HG02840 (cell line): ENCODE measurements at regions not wholly inside any gene's neighbourhood (a gene's known extent, or its start where the extent isn't known, plus 50 kb on each side); places are given as distances from the start of the nearest gene placed in this dataset.

Experiments used
- ATAC-seq: cut with Tn5 transposase; IDR thresholded peaks from one replicate; pipeline ENCODE4 v1.9.1; 2021; ENCODE audit warnings: mild to moderate bottlenecking, moderate library complexity, moderate number of reproducible peaks; ENCODE audit not compliant: unreplicated experiment, low FRiP score

DNA sequence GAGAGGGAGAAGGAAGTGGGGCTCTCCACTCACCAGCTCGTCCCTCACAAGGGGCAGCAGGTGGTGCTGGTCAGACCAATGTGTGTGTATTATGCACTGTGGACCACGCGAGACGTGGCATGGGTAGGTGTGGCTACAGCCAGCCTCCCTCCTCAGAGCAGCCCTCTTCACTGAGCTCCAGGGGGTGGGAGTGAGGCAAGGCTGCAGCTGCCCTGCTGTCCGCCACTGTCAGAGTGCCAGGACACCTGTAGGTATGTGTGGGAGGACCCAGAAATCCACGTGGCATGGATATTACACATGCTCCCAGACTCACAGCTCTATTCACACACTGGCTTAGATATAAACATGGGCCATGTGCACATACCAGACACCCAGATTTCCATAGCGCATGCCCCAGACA lies 90.3 kb downstream of the VEGFA start:
- ATAC-seq: no peak

DNA sequence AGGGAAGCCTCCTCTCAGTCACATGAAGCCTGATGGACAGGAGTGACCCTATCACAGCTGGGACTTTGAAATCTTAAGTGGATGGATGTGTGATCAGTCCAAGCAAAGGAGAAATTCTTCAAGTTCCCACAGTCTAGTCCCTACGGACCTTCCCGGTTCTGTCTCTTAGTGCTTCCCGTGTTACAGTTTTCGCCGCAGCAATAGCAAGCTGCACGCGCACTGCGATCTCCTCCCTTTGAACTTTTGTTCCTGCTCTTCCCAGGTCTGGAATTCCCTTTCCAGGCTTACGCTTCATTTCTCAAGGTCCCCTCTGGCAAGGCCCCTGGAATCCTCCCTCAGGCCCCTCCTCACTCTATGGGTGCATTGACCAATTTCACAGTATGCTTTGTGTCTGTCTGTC lies 89.2 kb downstream of the VEGFA start:
- no peak for ATAC-seq

DNA sequence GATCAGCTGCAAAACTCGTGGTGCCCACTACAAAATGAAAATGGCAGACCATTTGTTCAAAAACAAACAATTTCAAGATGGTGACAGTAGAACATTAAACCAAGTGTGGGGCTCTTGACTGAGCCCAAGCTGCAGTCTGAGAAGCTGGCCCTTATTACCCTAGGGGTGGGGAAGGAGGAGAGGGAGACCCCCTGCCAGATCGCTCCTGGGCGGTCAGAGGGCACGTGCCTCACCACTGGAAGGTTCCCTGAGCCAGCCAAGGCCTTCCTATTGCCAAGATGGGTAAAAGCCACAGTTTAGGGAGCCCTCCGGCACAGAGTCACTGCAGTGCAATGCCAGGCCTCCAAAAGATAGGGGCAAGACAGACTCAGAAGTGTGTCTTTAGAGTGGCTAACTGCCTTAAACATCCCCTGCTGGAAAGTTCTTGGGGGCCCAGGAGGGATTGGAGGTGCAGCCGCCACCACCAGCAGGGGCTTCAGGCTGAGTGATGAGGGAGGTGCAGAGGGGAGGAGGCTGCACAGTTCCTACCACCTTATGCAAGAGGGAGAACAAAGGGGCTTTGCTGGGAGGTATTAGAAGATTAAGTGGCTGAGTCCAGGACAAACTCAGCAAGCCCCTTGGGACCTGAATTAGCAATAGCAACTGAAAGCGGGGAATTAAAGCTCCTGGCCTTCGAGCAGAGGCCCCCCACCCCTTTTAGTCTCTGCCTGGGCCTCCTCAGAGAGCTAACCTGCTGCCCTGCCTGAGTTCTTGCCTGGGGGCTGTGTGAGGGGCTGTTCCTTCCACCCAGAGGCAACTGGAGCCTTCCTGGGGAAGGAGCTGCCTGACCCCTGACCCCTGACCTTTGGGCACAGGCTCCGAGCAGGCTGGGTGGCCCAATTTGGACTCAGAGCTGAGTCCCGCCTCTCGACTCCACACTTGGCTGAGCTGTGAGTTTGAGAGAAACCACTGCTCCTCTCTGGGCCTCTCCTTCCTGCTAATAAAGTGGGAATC lies 88.4 kb downstream of the VEGFA start:
- ATAC-seq: no peak

DNA sequence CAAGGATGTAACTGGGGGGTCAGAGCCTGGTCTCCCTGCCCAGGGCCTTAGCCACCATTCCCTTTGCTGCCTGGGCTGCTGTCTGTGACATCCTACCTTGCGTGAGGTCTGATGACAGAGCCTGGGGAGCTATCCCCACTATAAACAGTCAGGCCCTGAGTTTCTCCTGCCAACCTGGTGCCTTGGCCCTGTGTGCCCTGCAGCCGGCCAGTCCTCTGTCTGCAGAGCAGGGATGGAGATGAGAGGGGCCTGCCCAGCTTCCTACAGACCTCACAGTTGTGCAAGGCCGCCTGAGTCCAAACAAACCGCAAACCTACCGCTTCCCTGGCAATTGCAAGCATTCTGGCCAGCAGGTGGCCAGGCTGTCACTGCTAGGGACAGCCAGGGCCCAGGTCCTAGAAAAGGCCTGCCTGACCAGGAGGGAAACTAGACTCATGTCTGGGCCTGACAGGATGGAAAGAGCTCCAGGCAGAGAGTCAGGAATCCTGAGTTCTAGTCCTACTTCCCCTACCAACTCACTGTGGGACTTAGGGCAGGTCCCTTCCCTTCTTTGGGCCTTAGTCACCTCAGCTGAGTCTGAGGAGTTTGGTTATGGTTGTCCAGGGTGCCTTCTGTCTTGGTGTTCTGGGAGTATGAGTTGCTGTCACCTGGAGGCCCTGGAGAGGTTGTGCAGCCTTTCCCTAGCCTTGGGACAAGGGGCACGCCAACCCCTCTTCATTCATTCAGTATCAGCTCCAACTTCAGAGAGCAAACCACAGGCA lies 86.2 kb downstream of the VEGFA start:
- ATAC-seq: no peak

DNA sequence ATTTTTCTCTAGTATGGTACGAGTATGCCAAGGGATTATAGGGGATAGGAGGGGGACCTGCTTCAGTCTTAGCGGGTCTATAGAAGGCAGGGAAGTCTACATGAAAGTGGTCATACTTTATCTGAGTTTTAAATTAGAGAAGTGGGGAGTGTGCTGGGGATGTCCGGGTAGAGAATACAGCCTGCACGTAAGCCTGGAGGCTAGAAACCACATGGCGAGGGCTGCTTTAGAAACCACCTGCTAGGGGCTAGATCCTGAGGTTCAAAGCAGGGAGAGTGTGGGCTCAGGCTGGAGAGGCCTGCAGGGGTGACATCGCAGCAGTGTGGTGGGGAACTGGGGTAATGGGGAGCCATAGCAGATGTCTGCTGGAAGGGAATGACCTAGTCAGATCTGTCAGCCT lies 85.2 kb downstream of the VEGFA start:
- no peak for ATAC-seq

DNA sequence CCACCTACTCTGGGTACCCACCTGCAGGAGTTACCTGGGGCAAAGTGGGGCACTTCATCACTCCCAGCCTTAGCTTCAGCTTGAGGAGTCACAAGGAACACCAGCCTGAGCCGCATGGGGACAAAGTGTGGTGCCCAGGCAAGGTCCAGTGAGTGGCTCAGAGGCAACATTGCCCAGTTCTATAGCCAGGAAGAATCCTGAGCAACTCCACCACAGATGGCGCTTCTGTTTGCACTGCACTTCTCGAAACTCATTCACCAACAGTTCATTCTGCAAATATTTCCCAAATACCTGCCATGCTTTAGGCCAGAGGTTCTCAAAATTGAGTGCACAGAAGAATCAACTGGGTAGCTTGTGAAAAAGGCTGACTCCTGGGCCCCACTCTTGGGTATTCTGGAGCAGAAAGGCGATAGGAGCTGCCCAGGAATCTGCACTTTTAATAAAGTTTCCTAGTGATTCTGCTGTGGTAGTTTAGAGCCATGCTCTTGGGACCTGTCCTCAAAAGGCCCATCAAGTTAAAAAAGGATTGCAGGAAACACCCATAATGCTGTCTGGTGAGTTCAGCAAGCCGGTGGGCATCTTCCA lies 83.1 kb downstream of the VEGFA start:
- ATAC-seq: no peak

DNA sequence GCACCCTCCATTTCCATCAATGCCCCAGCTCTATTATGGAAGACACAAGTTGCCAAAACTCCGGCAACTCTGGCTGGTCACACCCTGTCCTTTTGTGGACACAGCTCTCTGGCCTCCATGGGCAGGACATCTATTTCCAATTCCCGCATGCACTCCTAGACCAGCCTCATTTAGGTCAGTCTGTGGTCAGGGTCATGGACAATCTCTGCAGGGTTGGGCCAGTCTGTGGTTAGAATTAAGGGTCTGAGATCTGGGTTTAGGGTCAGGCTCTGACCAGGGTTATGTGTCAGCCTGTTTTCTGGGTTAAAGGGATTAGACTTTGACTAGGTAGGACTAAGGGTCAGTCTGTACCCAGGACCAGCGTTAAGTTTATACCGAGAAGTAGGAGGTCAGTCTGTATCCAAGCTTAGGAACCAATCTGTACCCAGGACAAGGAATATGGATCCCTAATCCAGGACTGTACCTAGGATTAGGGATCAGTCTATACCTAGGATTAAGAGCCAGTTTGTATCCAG lies 82.4 kb downstream of the VEGFA start:
- ATAC-seq: no peak

DNA sequence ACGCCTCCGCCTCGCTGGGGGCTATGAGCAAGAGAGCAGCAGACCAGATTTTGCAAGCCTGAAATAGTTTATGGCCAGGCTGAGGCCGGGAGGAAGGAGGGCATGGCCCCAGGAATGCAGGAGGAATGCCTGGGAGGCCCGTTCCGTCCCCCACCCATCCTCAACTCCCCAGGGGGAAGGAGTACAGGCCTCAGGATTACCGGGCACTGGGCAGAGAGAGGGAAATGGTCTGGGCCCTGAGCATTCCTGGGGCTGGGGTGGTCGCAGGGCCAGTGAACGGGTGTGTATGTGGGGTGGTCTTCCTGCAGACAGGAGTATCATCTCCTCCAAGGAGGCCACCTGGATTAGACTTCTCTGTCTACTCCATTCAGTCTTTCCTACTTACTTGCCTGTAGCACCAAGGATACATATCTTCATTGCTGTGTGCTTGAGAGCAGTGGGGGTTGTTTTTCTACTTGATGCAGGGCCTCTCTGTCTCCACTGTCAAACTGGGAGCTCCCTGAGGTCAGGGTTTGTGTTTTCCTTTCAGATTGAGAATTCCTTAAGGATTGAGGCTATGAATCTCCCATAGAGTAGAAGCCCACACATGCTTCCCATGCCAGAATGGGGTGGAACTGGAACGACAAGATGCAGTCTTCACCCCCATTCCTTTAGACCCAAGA lies 81.3 kb downstream of the VEGFA start:
- ATAC-seq: no peak

DNA sequence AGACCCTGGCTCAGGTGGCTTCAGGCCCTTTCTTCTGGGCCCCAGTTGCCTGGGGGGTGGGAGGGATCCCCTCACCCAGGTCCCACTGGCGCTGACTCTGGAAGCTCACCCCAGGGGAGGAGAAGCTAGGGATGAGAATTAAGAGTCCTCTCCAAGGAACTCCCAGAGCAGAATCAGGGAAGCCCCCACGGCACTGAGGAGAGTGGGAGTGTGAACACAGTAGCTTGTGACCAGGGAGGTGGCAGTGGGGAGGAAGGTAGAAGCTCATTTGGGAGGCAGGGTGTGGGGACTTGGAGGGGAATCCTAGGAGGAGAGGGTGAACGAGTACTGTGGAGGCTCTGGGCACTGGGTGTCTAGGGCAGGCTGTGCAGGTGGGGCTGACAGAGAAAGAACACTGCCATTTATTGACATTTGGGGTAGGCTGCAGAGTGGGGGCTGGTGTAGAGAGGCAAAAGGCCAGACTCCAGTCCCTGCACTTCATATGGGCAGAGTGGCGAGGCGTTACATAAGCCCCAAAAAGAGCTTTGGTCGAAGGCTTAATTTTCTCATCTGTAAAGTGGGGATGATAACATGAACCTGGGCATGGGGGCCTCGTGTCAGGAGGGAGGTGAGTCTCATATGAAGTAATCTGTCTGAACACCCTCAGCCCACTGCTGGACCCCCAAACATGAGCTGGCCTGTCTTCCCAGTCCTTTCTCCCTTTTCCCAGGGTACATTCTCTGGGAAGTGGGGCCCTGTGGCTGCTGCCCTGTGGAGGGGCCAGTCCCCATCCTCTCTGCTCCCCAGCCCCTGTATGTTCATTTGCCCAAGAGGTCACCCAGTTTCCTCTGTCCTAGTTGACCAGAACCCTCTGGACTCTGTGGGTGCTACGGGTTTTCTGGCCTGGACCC lies 80.5 kb downstream of the VEGFA start:
- no peak for ATAC-seq

DNA sequence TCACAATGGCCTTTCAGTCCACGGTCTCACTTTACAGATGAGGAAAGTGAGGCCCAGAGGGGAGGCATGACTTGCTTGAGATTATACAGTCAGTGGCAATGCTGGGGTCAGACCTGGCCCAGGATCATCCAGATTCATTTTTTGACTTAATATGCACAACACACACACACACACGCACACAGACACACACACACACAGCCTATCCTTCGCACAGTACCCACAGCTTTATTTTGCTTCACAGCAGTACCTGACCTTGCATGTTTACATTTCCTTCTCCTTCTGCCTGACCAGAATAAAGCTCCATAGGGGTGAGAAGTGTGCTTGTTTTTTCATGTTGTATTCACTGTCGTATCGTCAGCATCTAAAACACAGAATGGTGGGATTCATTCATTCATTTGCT lies 79.8 kb downstream of the VEGFA start:
- ATAC-seq: no peak

DNA sequence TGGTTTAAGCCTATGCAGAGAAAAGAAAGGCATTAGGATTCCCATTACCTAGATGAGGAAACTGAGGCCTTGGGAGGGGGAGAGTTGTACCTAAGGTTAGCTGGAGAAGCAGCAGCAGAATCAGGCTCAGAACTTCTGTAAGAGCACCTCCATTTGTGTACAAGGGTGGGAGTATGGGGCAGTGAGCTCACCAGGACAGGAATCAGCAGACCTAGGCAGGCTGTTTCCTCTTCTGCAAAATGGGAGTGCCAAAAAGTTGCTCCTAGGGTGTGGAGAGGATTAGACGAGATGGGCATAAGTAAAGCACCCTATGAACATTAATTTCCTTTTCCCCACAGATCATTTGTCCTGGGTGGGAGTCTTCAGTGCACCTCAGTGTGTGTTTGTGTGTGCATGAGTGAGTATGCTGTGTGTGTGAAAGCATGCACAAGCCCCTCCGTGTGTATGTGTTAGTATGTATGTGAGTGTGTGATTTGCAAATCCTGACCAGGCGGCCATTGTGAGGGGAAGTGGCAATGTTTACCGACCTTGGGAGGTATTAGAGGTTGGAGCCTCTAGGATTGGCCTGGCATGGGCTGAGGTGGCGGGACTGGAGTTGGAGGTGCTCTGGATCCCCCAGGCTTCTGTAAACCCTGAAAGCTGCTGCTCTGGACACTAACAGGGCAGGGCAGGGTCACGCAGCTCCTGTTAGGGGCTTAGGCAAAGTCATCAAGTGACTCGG lies 78.8 kb downstream of the VEGFA start:
- ATAC-seq: no peak

DNA sequence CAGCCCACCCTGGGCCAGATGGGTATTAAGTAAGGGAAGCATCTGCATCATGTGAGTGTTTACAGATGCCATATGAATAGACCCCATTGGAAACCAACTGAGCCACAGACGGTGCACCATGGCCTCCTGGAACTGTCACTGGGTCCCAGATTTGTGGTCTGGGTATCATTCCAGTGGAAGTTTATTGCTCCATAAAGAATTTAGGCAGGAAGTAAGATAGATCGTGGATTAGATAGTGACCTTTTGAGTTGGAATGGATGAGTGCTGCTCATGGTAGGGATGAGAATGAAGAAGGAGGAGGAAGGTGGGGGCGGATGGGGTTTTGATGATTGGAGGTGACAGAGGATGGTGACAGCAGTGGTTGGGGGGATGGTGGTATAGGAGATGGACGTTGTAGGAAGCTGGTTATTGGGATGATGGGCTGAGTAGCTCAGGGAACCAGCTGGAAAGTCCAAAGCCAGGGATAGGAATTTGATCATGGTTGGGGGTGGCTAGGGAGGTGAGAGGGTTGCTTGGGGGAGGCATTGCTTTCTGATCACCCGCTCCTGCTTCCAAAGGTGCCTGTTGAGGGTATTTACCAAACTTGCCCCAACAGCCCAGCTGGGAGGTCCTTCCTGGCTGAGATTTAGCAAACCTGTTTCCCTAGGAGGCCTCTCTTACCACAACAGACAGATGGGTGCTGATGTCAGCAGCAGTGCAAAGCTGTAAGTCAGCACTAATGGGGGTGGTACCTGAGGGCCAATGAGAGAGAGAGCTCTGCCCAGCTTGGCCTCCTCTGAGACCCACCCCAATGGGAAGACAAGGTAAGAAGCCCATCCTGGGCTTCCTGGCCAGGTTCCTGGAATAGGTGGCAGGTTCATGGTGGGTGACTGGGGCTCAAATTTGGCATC lies 78.0 kb downstream of the VEGFA start:
- no peak for ATAC-seq

DNA sequence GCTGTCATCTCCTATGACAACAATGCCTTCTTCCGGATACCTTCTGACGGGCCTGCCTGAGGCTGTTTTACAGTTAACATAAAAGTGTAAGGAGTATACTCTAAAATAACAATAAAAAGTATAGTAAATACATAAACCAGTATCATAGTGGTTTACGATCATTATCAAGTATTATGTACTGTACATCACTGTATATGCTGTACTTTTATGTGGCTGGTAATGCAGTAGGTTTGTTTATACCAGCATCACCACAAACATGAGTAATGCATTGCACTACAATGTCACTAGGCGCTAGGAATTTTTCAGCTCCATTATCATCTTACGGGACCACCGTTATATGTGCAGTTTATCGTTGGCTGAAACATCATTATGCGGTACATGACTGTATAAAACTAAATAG lies 76.5 kb downstream of the VEGFA start:
- no peak for ATAC-seq

DNA sequence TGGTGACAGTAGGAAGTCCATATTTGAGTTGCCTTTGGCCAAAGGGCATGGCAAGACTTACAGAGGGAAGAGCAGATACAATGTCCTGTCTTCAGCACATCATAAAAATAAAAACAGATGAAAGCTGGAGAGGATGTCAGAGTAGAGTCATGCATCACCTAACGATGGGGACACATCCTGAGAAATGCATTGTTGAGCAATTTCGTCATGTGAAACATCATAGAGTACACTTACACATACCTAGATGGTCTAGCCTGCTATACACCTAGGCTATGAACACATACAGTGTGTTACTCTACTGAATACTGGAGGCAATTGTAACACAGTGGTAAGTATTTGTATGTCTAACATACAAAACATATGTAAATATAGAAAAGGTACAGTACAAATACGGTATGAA lies 75.6 kb downstream of the VEGFA start:
- no peak for ATAC-seq

DNA sequence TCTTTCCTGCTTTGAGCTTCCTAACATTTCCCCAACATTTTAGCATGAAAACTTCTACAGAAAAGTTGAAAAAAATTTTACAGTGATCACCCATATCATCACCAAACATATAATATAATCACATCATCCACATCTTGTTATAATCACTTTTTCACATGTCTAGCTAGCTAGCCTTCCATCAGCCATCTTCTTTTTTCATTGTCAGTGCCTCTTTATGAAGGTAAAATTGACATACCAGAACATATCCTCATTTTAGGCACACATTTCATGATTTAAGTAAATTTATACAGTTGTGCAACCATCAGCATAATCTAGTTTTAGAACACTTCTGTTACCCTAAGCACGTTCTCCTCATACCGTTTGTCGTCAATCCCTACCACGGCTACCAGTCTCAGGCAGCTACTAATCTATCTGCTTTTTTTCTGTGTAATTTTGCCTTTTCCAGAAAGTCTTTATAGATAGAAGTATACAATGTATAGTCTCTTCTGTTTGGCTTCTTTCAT lies 73.7 kb downstream of the VEGFA start:
- ATAC-seq: no peak

DNA sequence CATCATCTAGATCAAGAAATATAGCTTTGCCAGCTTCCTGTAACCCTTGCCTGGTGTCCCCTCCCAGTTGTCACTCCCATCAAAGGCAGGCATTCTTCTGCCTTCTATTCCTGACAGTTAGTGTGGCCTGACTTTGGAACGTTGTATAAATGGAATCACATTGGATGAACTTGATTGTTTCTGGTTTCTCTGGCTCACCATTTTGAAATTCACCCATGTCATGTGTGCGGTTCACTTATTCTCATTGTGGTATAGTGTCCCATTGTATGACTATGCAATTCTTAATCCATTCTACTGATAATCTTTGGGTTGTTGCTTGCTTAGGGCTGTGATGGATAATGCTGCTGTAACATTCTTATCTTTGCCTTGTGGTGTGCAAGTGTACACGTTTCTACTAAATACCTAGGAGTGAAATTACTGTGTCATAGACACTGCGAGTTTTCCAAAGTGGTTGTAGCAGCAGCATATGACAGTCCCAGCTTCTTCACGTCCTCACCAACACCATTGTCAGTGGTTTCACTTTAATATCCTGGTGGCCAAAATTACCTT lies 73.2 kb downstream of the VEGFA start:
- ATAC-seq: no peak

DNA sequence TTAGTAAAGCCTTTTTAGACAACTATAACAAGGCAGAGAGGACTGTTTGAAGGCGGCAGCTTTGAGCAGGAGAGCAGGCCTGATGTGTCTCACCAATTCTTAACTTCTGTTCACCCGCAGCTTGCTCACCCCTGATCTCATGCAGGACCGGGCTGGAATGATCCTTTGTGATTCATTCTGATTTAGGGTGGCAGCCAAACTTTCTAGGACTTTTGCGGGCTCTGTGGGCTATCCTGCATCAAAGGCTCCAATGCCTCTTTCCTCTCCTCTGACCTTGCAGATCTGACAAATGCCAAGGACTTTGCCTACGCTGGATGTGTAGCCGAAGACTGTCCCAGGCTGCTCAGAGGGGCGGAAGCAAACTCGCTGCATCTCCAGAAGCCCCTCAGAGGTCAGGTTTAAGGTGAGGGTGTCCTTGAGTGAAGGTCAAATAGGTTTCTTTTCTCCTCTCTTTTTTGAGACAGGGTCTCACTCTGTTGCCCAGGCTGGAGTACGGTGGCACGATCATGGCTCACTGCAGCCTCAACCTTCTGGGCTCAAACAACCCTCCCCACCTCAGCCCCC lies 72.3 kb downstream of the VEGFA start:
- no peak for ATAC-seq
